ENCODE measurements at regions not wholly inside any gene's neighbourhood (a gene's known extent, or its start where the extent isn't known, plus 50 kb on each side); places are given as distances from the start of the nearest gene placed in this dataset.

DNA sequence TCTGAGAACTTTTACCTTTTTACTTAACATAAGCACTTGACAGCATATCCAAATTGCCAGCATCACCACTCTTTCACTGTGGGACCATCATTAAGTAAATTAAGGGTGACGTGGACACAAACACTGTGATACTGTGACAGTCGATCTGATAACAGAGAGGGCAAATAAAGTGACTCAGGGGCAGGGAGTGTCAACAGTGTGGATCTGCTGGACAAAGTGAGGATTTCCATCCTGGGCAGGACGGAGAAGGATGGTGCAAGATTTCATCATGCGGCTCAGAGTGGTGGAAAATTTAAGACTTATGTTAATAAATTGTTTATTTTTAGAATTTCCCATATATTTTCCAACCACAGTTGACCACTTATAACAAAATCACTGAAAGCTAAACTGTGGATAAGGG lies 60.0 kb upstream of the WDFY2 start (continued):
- TF ChIP-seq, protein P1, sequence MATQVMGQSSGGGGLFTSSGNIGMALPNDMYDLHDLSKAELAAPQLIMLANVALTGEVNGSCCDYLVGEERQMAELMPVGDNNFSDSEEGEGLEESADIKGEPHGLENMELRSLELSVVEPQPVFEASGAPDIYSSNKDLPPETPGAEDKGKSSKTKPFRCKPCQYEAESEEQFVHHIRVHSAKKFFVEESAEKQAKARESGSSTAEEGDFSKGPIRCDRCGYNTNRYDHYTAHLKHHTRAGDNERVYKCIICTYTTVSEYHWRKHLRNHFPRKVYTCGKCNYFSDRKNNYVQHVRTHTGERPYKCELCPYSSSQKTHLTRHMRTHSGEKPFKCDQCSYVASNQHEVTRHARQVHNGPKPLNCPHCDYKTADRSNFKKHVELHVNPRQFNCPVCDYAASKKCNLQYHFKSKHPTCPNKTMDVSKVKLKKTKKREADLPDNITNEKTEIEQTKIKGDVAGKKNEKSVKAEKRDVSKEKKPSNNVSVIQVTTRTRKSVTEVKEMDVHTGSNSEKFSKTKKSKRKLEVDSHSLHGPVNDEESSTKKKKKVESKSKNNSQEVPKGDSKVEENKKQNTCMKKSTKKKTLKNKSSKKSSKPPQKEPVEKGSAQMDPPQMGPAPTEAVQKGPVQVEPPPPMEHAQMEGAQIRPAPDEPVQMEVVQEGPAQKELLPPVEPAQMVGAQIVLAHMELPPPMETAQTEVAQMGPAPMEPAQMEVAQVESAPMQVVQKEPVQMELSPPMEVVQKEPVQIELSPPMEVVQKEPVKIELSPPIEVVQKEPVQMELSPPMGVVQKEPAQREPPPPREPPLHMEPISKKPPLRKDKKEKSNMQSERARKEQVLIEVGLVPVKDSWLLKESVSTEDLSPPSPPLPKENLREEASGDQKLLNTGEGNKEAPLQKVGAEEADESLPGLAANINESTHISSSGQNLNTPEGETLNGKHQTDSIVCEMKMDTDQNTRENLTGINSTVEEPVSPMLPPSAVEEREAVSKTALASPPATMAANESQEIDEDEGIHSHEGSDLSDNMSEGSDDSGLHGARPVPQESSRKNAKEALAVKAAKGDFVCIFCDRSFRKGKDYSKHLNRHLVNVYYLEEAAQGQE (IDR thresholded peaks at IDR 0.05; ENCODE audit: low read depth, low read length): no peak
- TF ChIP-seq SMAD1 (IDR thresholded peaks at IDR 0.05; ENCODE audit: low read depth, partially characterized antibody): no peak
- no peak for TF ChIP-seq EP300 (IDR thresholded peaks at IDR 0.05; ENCODE audit: borderline replicate concordance in 1 of 2, control insufficient read depth in 1 of 2, low read depth in 2 of 2, low read length in 2 of 2)
- TF ChIP-seq BMI1 (IDR thresholded peaks at IDR 0.05; ENCODE audit: borderline replicate concordance): no peak
- TF ChIP-seq KAT2A (conservative IDR thresholded peaks at IDR 0.05; ENCODE audit: control insufficient read depth, low read depth, low read length): no peak
- TF ChIP-seq, protein P2, sequence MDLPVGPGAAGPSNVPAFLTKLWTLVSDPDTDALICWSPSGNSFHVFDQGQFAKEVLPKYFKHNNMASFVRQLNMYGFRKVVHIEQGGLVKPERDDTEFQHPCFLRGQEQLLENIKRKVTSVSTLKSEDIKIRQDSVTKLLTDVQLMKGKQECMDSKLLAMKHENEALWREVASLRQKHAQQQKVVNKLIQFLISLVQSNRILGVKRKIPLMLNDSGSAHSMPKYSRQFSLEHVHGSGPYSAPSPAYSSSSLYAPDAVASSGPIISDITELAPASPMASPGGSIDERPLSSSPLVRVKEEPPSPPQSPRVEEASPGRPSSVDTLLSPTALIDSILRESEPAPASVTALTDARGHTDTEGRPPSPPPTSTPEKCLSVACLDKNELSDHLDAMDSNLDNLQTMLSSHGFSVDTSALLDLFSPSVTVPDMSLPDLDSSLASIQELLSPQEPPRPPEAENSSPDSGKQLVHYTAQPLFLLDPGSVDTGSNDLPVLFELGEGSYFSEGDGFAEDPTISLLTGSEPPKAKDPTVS (IDR thresholded peaks at IDR 0.05; ENCODE audit: low read depth, low read length): no peak
- no peak for TF ChIP-seq CEBPB (IDR thresholded peaks at IDR 0.05; ENCODE audit: borderline replicate concordance in 1 of 2, low read depth in 2 of 2, low read length in 2 of 2)
- TF ChIP-seq, protein P3, sequence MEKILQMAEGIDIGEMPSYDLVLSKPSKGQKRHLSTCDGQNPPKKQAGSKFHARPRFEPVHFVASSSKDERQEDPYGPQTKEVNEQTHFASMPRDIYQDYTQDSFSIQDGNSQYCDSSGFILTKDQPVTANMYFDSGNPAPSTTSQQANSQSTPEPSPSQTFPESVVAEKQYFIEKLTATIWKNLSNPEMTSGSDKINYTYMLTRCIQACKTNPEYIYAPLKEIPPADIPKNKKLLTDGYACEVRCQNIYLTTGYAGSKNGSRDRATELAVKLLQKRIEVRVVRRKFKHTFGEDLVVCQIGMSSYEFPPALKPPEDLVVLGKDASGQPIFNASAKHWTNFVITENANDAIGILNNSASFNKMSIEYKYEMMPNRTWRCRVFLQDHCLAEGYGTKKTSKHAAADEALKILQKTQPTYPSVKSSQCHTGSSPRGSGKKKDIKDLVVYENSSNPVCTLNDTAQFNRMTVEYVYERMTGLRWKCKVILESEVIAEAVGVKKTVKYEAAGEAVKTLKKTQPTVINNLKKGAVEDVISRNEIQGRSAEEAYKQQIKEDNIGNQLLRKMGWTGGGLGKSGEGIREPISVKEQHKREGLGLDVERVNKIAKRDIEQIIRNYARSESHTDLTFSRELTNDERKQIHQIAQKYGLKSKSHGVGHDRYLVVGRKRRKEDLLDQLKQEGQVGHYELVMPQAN (conservative IDR thresholded peaks at IDR 0.05): no peak
- no peak for TF ChIP-seq SIX5 (IDR thresholded peaks at IDR 0.05; ENCODE audit: low read depth, low read length, severe bottlenecking)
- no peak for TF ChIP-seq MTA2 (IDR thresholded peaks at IDR 0.05; ENCODE audit: low read depth)

Data from GM12878 (cell line).